Spleen (tissue), 7 donors: ENCODE measurements at regions not wholly inside any gene's neighbourhood (a gene's known extent, or its start where the extent isn't known, plus 50 kb on each side); places are given as distances from the start of the nearest gene placed in this dataset.

Experiments used
- POLR2A ChIP-seq, 3 donors: fragments of 450-650 bp; IDR thresholded peaks; one replicate each; pipeline ENCODE4 v1.5.1; 2017; ENCODE audit warnings: antibody characterized with exemption in 3 of 3, mild to moderate bottlenecking in 1 of 3
- TF ChIP-seq, protein P1 (sequence below), 11 experiments: fragments of 200-600 bp in 7 of 11; fragments of 450-650 bp in 4 of 11; sonication (generic) in 4 of 11; IDR thresholded peaks in 8 of 11; conservative IDR thresholded peaks in 3 of 11; 1 replicate in 7 of 11; 2 replicates in 4 of 11; pipeline versions ENCODE4 v1.4.0 to v1.8.0; 2016 to 2021; ENCODE audit warnings: antibody characterized with exemption in 11 of 11, inconsistent platforms in 4 of 11, mild to moderate bottlenecking in 1 of 11
- donor health status: DM: no; HTN: no; CAD: no; lungs with moderate emphysema.
- donor health status: DM: no; HTN: no; CAD: no.
- donor health status: DM: no; HTN: no; CAD: no.

DNA sequence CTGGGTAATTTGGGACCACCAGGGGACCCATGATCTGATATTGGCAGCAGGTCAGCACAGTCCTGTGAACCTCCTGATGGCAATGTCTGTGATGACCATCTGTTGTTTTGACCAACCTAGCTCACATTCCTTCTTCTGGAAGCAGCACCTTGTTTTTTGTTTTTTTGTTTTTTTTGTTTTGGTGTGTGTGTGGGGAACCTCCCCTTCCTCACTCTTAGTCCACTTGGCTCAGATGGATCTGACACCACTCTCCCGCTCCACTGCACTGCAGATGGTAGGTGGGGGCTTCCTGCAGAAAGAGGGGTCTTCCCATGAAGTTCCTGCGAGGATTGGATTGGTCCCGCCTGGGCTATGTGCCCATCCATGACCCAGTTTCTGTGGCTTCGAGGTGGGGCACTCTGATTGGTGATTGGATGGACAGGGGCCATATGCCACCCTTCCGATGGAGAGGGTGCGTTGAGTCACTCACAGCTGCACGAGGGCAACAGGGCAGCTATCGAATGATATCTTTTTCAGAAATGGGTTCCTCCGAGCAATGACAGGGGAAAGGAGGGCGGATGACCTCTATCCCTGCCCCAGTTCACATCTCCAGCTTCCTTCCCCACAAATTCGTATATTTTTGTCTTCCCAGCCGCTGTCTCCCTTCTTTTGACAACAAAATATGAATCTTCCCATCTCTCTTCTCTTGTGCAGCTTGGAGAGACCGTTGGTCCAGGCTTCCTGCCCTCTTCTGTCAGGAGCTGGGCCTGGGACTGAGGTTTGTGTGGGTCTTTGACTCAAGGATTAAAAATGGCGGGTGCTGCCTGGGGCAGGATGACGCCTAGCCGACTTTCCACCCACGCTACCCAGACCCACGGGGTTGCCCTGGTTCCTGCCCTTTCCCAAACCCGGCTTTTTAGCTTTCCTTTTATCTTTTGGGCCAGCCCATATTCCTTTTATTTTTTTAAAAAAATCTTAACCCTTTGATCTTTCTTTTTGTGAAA, 132.1 kb upstream of the KCNG1 start:
- TF ChIP-seq POLR2A (IDR thresholded peaks at IDR 0.05), result no peak
- TF ChIP-seq, protein P1, sequence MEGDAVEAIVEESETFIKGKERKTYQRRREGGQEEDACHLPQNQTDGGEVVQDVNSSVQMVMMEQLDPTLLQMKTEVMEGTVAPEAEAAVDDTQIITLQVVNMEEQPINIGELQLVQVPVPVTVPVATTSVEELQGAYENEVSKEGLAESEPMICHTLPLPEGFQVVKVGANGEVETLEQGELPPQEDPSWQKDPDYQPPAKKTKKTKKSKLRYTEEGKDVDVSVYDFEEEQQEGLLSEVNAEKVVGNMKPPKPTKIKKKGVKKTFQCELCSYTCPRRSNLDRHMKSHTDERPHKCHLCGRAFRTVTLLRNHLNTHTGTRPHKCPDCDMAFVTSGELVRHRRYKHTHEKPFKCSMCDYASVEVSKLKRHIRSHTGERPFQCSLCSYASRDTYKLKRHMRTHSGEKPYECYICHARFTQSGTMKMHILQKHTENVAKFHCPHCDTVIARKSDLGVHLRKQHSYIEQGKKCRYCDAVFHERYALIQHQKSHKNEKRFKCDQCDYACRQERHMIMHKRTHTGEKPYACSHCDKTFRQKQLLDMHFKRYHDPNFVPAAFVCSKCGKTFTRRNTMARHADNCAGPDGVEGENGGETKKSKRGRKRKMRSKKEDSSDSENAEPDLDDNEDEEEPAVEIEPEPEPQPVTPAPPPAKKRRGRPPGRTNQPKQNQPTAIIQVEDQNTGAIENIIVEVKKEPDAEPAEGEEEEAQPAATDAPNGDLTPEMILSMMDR (IDR thresholded peaks at IDR 0.05 in 8 of 11, conservative IDR thresholded peaks at IDR 0.05 in 3 of 11), result no peak
